OCI-LY7 (cell line): ENCODE measurements at regions not wholly inside any gene's neighbourhood (a gene's known extent, or its start where the extent isn't known, plus 50 kb on each side); places are given as distances from the start of the nearest gene placed in this dataset.

Source experiments
- BruUV-seq: library from RNA; stranded (reverse); fragments of 400-500 nt; replicated peaks from 2 replicates; lab custom pipeline; 2021; lab: Mats Ljungman, UMichigan
- CTCF ChIA-PET: fragments of 300-600 bp; sonication (Branson Sonifier 250); formaldehyde crosslinking; loops from one replicate; lab custom pipeline; 2022; ENCODE audit warnings: antibody characterized with exemption; ENCODE audit not compliant: unreplicated experiment; lab: Charles Lee
- POLR2A ChIA-PET: fragments of 300-600 bp; sonication (Branson Sonifier 250); formaldehyde crosslinking; loops from one replicate; lab custom pipeline; 2022; ENCODE audit warnings: antibody characterized with exemption; lab: Charles Lee
- DNase-seq: peaks from one replicate; pipeline ENCODE4 v3.0.0-alpha.2; 2015; ENCODE audit warnings: low spot score
- H2AFZ ChIP-seq: fragments of 200-600 bp; sonication (generic), shearing (Covaris generic); 2 replicates; pipeline ENCODE4 v1.6.1; 2014; ENCODE audit warnings: mild to moderate bottlenecking, antibody characterized with exemption, low read length, moderate library complexity
- H3K27ac ChIP-seq: fragments of 200-600 bp; sonication (generic); 2 replicates; pipeline ENCODE4 v1.5.1; 2014; ENCODE audit warnings: mixed run types, low read depth, mild to moderate bottlenecking, moderate library complexity, low read length, inconsistent platforms; ENCODE audit not compliant: poor library complexity, severe bottlenecking
- H3K36me3 ChIP-seq: fragments of 200-600 bp; sonication (generic); 2 replicates; pipeline ENCODE4 v1.6.1; 2014; ENCODE audit warnings: mild to moderate bottlenecking, antibody characterized with exemption, low read length, moderate library complexity, mixed read lengths; ENCODE audit not compliant: insufficient read depth
- H3K4me1 ChIP-seq: fragments of 200-600 bp; sonication (generic); 2 replicates; pipeline ENCODE4 v1.5.1; 2014; ENCODE audit warnings: mild to moderate bottlenecking, low read length; ENCODE audit not compliant: insufficient read depth, poor library complexity, severe bottlenecking
- H3K4me2 ChIP-seq: fragments of 200-600 bp; sonication (generic); 2 replicates; pipeline ENCODE4 v1.6.1; 2014; ENCODE audit warnings: mild to moderate bottlenecking, low read length
- H3K4me3 ChIP-seq: fragments of 200-600 bp; sonication (generic); 2 replicates; pipeline ENCODE4 v1.5.1; 2014; ENCODE audit warnings: mild to moderate bottlenecking, low read depth, low read length; ENCODE audit not compliant: poor library complexity, severe bottlenecking
- H3K79me2 ChIP-seq: fragments of 200-600 bp; sonication (generic); 2 replicates; pipeline ENCODE4 v1.6.1; 2016; ENCODE audit warnings: low read depth, mild to moderate bottlenecking, low read length, moderate library complexity, mixed read lengths; ENCODE audit not compliant: insufficient read depth
- H3K9me2 ChIP-seq: fragments of 200-600 bp; sonication (generic); 2 replicates; pipeline ENCODE4 v1.6.1; 2016; ENCODE audit warnings: mild to moderate bottlenecking, low read length, mixed read lengths; ENCODE audit not compliant: insufficient read depth
- H3K9me3 ChIP-seq: fragments of 200-600 bp; sonication (generic); 2 replicates; pipeline ENCODE4 v1.6.1; 2014; ENCODE audit warnings: mild to moderate bottlenecking, mixed run types, low read length, mixed read lengths
- H4K20me1 ChIP-seq: fragments of 200-600 bp; sonication (generic); 2 replicates; pipeline ENCODE4 v1.6.1; 2014; ENCODE audit warnings: mild to moderate bottlenecking, antibody characterized with exemption, low read length, moderate library complexity, mixed read lengths; ENCODE audit not compliant: insufficient read depth
- EZH2phosphoT487 ChIP-seq: fragments of 200-600 bp; sonication (generic); IDR thresholded peaks from 2 replicates; pipeline ENCODE4 v1.6.1; 2018; ENCODE audit warnings: low read depth, borderline replicate concordance, mild to moderate bottlenecking, mixed run types, antibody characterized with exemption, low read length, moderate library complexity, mixed read lengths
- intact Hi-C: fragments of 100-400 bp; cut with micrococcal nuclease; formaldehyde crosslinking; loops from one replicate; pipeline ENCODE4 v1.10.0; 2022; ENCODE audit not compliant: unreplicated experiment
- TF ChIP-seq, protein P1 (sequence below): fragments of 200-600 bp; sonication (generic); conservative IDR thresholded peaks from 2 replicates; pipeline ENCODE4 v1.5.1; 2014; ENCODE audit warnings: mild to moderate bottlenecking, antibody characterized with exemption, low read length, moderate library complexity, mixed read lengths

DNA sequence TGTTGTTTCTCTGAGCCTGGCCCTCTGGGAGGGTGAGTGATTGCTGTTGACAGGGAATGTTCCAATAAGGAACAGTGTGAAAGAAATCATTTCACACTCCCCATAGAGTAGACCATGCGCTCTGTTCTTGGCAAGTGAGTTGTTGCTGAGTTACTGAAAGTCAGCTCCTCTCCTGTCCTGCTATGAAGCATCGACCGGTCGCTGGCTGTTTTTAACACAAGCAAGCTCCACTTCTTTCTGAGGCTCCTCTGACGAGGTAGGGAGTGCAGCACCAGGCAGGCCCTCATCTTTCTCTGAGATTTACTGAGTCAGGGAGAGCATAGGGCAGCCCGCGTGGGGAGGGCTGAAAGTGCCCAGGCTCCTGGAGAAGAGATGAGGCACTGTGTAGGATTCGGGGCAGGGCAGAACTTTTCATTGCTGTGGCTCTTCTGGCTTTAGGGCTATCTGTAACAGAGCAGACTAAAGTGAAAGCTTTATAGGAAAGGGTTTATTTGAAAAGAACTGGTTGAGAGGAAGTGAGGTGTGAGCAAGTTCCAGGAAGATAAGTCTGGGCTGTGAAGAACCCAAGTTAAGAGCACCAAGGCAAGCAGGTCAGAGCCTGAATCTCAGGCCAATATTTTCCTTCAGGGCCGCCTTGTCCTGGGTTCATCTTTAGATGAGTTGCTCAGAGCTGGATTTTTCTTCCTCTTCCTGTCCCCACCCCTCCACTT is 332.2 kb downstream of the CCSER2 start:
- ChIA-PET POLR2A (interaction anchor here (1.5 kb wide), 1 partner anchor 49 kb away, joined by 4 read pairs; no protein-coding TSS in a partner anchor), CTCF (no interaction called here)
- Histone ChIP-seq H2AFZ (peak overlapping the region; percentile 27; the same call in 1 of the 2 replicates), H3K79me2 (no peaks in the 10 kb centered on the region), H3K4me3 (no peak overlapping the region), H3K36me3 (no peaks in the 10 kb centered on the region), H3K27ac (no peak overlapping the region), H3K4me2 (no peak overlapping the region), H4K20me1 (no peaks in the 10 kb centered on the region), H3K9me2 (no peaks in the 10 kb centered on the region), H3K9me3 (no peaks in the 10 kb centered on the region), H3K4me1 (no peaks in the 10 kb centered on the region)
- intact Hi-C loops = no loop called here
- no TSS peak for BruUV-seq
- DNase-seq = peak; percentile 6
- TF ChIP-seq, protein P1, sequence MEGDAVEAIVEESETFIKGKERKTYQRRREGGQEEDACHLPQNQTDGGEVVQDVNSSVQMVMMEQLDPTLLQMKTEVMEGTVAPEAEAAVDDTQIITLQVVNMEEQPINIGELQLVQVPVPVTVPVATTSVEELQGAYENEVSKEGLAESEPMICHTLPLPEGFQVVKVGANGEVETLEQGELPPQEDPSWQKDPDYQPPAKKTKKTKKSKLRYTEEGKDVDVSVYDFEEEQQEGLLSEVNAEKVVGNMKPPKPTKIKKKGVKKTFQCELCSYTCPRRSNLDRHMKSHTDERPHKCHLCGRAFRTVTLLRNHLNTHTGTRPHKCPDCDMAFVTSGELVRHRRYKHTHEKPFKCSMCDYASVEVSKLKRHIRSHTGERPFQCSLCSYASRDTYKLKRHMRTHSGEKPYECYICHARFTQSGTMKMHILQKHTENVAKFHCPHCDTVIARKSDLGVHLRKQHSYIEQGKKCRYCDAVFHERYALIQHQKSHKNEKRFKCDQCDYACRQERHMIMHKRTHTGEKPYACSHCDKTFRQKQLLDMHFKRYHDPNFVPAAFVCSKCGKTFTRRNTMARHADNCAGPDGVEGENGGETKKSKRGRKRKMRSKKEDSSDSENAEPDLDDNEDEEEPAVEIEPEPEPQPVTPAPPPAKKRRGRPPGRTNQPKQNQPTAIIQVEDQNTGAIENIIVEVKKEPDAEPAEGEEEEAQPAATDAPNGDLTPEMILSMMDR = no peak
- TF ChIP-seq EZH2phosphoT487 = no peak

DNA sequence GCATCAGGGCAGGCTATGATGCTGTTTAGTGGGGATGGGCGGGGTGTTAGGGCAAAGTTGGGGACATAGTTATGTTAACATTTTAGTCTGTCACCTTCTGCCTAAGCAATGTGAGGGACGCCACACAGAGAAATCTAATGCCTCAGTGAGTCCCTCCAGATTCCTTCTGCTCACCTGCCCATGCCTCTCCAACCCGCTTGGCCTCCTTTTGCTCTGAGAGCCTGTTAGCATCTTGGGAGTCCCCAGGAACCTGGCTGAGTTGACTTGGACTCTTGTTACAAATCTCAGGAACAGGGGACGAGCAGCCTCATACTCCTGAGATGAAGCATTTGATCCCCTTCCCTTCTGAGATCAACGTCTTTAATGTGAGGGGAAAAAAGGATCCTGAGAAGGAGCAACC is 336.8 kb downstream of the CCSER2 start:
- H3K36me3 ChIP-seq = no peaks in the 10 kb centered on the region
- no peaks in the 10 kb centered on the region for H3K79me2 ChIP-seq
- no peaks in the 10 kb centered on the region for H4K20me1 ChIP-seq
- BruUV-seq = no TSS peak
- H2AFZ ChIP-seq = no peak overlapping the region
- no peak overlapping the region for H3K4me3 ChIP-seq
- ChIA-PET POLR2A (no interaction called here), CTCF (no interaction called here)
- intact Hi-C loops = no loop called here
- no peaks in the 10 kb centered on the region for H3K9me3 ChIP-seq
- no peaks in the 10 kb centered on the region for H3K4me1 ChIP-seq
- no peaks in the 10 kb centered on the region for H3K9me2 ChIP-seq
- TF ChIP-seq, protein P1 = no peak
- no peak for TF ChIP-seq EZH2phosphoT487
- no peak overlapping the region for H3K27ac ChIP-seq
- H3K4me2 ChIP-seq = no peak overlapping the region
- DNase-seq = no peak

DNA sequence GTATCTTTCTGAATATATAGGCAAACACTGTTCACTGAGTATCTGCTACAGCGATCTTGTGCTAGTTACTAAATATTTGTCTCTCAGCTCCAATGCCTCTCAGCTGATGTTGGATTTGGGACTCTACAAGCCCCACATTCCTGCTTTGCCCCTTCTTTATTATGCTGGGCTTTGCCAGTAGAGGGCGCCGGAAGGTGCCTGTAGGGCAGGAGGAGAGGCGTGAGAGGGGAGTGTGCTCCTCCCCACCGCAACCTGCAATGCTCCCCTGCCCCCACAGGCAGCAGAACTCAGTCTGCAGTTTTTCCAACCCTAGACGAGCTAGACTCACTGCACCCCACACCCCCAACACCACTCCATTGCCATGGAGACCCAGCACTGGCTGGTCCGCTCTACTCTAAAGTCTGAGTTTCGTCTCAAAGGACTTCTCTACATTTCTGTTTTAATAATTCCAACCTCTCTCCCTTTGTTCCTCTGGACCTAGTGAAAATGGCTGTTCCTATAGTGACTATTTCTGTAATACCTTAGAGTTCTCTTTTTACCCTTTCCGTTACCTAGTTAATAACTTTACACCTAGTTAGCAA is 337.6 kb downstream of the CCSER2 start:
- TF ChIP-seq EZH2phosphoT487 = no peak
- TF ChIP-seq, protein P1 = peak; percentile 86
- POLR2A ChIA-PET = no interaction called here
- CTCF ChIA-PET = no interaction called here
- peak; percentile 49 for DNase-seq
- H4K20me1 ChIP-seq = no peaks in the 10 kb centered on the region
- H3K36me3 ChIP-seq = no peaks in the 10 kb centered on the region
- no peak overlapping the region for H3K4me2 ChIP-seq
- H3K9me2 ChIP-seq = no peaks in the 10 kb centered on the region
- intact Hi-C loops = no loop called here
- no peak overlapping the region for H3K27ac ChIP-seq
- BruUV-seq = no TSS peak
- H3K4me3 ChIP-seq = no peak overlapping the region
- H3K9me3 ChIP-seq = no peaks in the 10 kb centered on the region
- no peaks in the 10 kb centered on the region for H3K79me2 ChIP-seq
- no peaks in the 10 kb centered on the region for H3K4me1 ChIP-seq
- no peak overlapping the region for H2AFZ ChIP-seq
